HL-60 (cell line): ENCODE measurements at regions not wholly inside any gene's neighbourhood (a gene's known extent, or its start where the extent isn't known, plus 50 kb on each side); places are given as distances from the start of the nearest gene placed in this dataset.

Source experiments
- DNase-seq, 2 experiments: peaks; one replicate each; pipeline ENCODE4 v3.0.0-alpha.2; 2010 to 2020; ENCODE audit warnings: low read depth in 1 of 2, low spot score in 1 of 2
- H3K27ac ChIP-seq: fragments of 250-450 bp; sonication (Bioruptor Pico); replicated peaks from 2 replicates; pipeline ENCODE4 v1.5.1; 2020; ENCODE audit warnings: mild to moderate bottlenecking, moderate library complexity
- H3K27me3 ChIP-seq: fragments of 250-450 bp; sonication (Bioruptor Pico); 2 replicates; pipeline ENCODE4 v1.5.1; 2021; ENCODE audit warnings: mild to moderate bottlenecking, moderate library complexity; ENCODE audit not compliant: insufficient read depth, poor library complexity, severe bottlenecking
- H3K4me3 ChIP-seq: replicated peaks from 2 replicates; pipeline ENCODE4 v1.5.1; 2011; ENCODE audit warnings: mild to moderate bottlenecking, control low read depth, low read length; ENCODE audit not compliant: insufficient read depth
- CTCF ChIP-seq: IDR thresholded peaks from one replicate; pipeline ENCODE4 v1.5.1; 2011; ENCODE audit warnings: low read length, control low read depth, inconsistent platforms; ENCODE audit not compliant: insufficient read depth
- GABPA ChIP-seq: IDR thresholded peaks from 2 replicates; pipeline ENCODE4 v1.6.1; 2012; ENCODE audit warnings: low read depth
- POLR2AphosphoS5 ChIP-seq: IDR thresholded peaks from 2 replicates; pipeline ENCODE4 v1.6.1; 2012; ENCODE audit warnings: low read depth
- REST ChIP-seq: IDR thresholded peaks from 2 replicates; pipeline ENCODE4 v1.6.1; 2012; ENCODE audit warnings: low read depth; ENCODE audit not compliant: insufficient replicate concordance
- SPI1 ChIP-seq: IDR thresholded peaks from 2 replicates; pipeline ENCODE4 v1.6.1; 2012; ENCODE audit warnings: low read depth, mild to moderate bottlenecking, borderline replicate concordance

GRCh38 chr5:136636001-136636400 lies 270.7 kb upstream of the TRPC7 start:
- Histone ChIP-seq H3K27ac (no peak overlapping the region), H3K27me3 (no peaks in the 10 kb centered on the region), H3K4me3 (no peak overlapping the region)
- DNase-seq, result no peak
- TF ChIP-seq SPI1 (no peak), REST (no peak)

- TF ChIP-seq REST (no peak), SPI1 (no peak), CTCF (no peak), GABPA (no peak), POLR2AphosphoS5 (no peak)
- no peak overlapping the region for H3K27ac ChIP-seq
- no peak for DNase-seq
- H3K4me3 ChIP-seq, result no peak overlapping the region
- no peaks in the 10 kb centered on the region for H3K27me3 ChIP-seq
These were observed 265.8 kb upstream of the TRPC7 start for GRCh38 chr5:136631186-136631585.

- H3K27ac ChIP-seq, result no peak overlapping the region
- no peak for DNase-seq
- no peak for TF ChIP-seq REST
- no peak for TF ChIP-seq GABPA
- no peak for TF ChIP-seq POLR2AphosphoS5
- TF ChIP-seq CTCF, result no peak
- TF ChIP-seq SPI1, result no peak
- no peaks in the 10 kb centered on the region for H3K27me3 ChIP-seq
- H3K4me3 ChIP-seq, result no peak overlapping the region
These were observed 263.9 kb upstream of the TRPC7 start for GRCh38 chr5:136629125-136629792.

GRCh38 chr5:136626531-136626930 lies 261.2 kb upstream of the TRPC7 start:
- Histone ChIP-seq H3K27me3 (no peaks in the 10 kb centered on the region), H3K4me3 (no peak overlapping the region), H3K27ac (no peak overlapping the region)
- no peak for DNase-seq
- TF ChIP-seq REST (no peak), SPI1 (no peak), POLR2AphosphoS5 (no peak), CTCF (no peak), GABPA (no peak)
